Ovary (tissue), 3 donors: ENCODE measurements at regions not wholly inside any gene's neighbourhood (a gene's known extent, or its start where the extent isn't known, plus 50 kb on each side); places are given as distances from the start of the nearest gene placed in this dataset.

Experiments
- CTCF ChIP-seq, 3 donors: fragments of 450-650 bp in 2 of 3; fragments of 200-600 bp in 1 of 3; IDR thresholded peaks; one replicate each; pipeline versions ENCODE4 v1.5.1 to v1.8.0; 2016 to 2022; ENCODE audit warnings: antibody characterized with exemption in 3 of 3, mild to moderate bottlenecking in 1 of 3
- EP300 ChIP-seq: sonication (generic); formaldehyde crosslinking; IDR thresholded peaks from one replicate; pipeline ENCODE4 v1.6.1; 2017; ENCODE audit warnings: antibody characterized with exemption
- donor health status: DM: no; HTN: no; CAD: no.

DNA sequence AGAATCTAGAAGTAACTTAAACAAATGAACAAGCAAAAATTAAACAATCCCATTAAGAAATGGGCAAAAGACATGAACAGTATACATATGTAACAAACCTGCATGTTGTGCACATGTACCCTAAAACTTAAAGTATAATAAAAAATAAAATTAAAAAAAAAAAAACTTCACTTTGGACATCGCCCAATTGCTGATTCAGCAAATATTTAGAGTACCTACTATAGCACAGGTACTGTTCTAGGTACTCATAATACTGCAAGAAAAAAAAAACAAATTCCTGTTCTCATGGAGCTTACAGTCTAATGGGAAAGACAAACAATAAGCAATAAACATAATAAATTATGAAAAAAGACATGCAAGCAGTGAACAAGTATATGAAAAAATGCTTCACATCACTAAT is 501.5 kb upstream of the HS3ST5 start:
- TF ChIP-seq EP300 = no peak
- no peak for TF ChIP-seq CTCF (IDR thresholded peaks at IDR 0.05)
